ENCODE measurements at regions not wholly inside any gene's neighbourhood (a gene's known extent, or its start where the extent isn't known, plus 50 kb on each side); places are given as distances from the start of the nearest gene placed in this dataset.

DNA sequence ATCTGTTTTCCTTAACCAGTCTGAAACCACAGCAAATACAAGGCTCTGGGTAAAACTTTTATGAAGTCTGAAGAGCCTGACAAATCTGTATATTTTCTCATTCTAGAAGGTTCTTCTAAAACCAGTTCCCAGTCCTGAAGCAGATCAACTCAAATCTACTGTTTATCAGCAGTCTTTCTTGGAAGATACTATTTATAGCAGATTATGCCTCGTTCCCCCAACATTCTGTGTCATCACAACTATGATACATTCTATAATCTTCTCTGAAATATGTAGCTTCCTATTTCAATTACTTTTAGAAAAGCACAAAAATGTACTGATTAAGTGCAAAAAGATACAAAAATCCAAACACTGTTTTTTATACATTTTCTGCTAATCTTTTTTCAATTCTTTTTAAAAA, 67.5 kb downstream of the NIBAN1 start:
- Histone ChIP-seq H2AFZ (ENCODE audit: low read length) (no peak overlapping the region), H3K36me3 (replicated peaks in 1 of 2; ENCODE audit: control insufficient read depth in 1 of 2, insufficient read depth in 2 of 2, low read length in 2 of 2) (no peaks in the 10 kb centered on the region), H4K20me1 (ENCODE audit: insufficient read depth, low read length) (no peaks in the 10 kb centered on the region), H3K27me3 (ENCODE audit: control insufficient read depth in 1 of 2, insufficient read depth in 2 of 2, low read length in 2 of 2) (no peaks in the 10 kb centered on the region; a peak in 2 of 5 replicates), H3K4me2 (ENCODE audit: low read depth, low read length) (no peak overlapping the region), H3K4me3 (replicated peaks in 1 of 3; ENCODE audit: insufficient read depth in 1 of 3, low read depth in 2 of 3, low read length in 3 of 3) (no peak overlapping the region), H3K27ac (ENCODE audit: extremely low read length, insufficient read depth, low read length) (no peak overlapping the region), H3K79me2 (ENCODE audit: insufficient read depth, low read length) (no peaks in the 10 kb centered on the region), H3K9ac (ENCODE audit: insufficient read depth, low read depth, low read length) (no peak overlapping the region), H3K9me3 (ENCODE audit: low read length) (no peaks in the 10 kb centered on the region), H3K4me1 (ENCODE audit: insufficient read depth, low read length) (no peaks in the 10 kb centered on the region)
- ChIA-PET CTCF (ENCODE audit: low intra/inter-chr PET ratio, low total read pairs) (no interaction called here), POLR2A (no interaction called here)
- FAIRE-seq (no peak), ATAC-seq (no peak), DNase-seq (ENCODE audit: low spot score) (no peak)
- no TSS peak for BruUV-seq (replicated peaks)
- in situ Hi-C loops (cut with HindIII; ENCODE audit: extremely low pct_ligation_motif_present, low pct_unique_long_range_greater_than_20kb), result no loop called here
- WGBS (ENCODE audit: low lambda C conversion rate), result 0% methylated on average over 1 of the region's 1 CpG
- intact Hi-C loops (cut with micrococcal nuclease; ENCODE audit: unreplicated experiment), result no loop called here
- TF ChIP-seq CBX1 (IDR thresholded peaks at IDR 0.05; ENCODE audit: low read depth), result no peak
- TF ChIP-seq ZNF720 (CRISPR knock-in tag; IDR thresholded peaks at IDR 0.05), result no peak
- no peak for TF ChIP-seq NR2F2 (IDR thresholded peaks at IDR 0.05; ENCODE audit: borderline replicate concordance, low read depth)
- TF ChIP-seq ZNF558 (CRISPR knock-in tag; IDR thresholded peaks at IDR 0.05; ENCODE audit: borderline replicate concordance), result no peak
- no peak for TF ChIP-seq ZNF510 (CRISPR knock-in tag; IDR thresholded peaks at IDR 0.05; ENCODE audit: low read depth)
- TF ChIP-seq ZFYVE20 (CRISPR knock-in tag; IDR thresholded peaks at IDR 0.05; ENCODE audit: borderline replicate concordance, low read depth), result no peak
- no peak for TF ChIP-seq GPN1 (CRISPR knock-in tag; IDR thresholded peaks at IDR 0.05; ENCODE audit: borderline replicate concordance)
- TF ChIP-seq ZFAT (CRISPR knock-in tag; conservative IDR thresholded peaks at IDR 0.05), result no peak
- no peak for TF ChIP-seq RAD21 (CRISPR knock-in tag; IDR thresholded peaks at IDR 0.05)
- no peak for TF ChIP-seq MEF2D (CRISPR knock-in tag; IDR thresholded peaks at IDR 0.05)
- no peak for TF ChIP-seq ATF3 (CRISPR knock-in tag; IDR thresholded peaks at IDR 0.05)
- no peak for TF ChIP-seq CREB1 (IDR thresholded peaks at IDR 0.05)
- TF ChIP-seq CREB1 (CRISPR knock-in tag; IDR thresholded peaks at IDR 0.05), result no peak
- no peak for TF ChIP-seq ZBTB38 (CRISPR knock-in tag; IDR thresholded peaks at IDR 0.05)
- TF ChIP-seq TRIM22 (IDR thresholded peaks at IDR 0.05), result no peak
- no peak for TF ChIP-seq PAXIP1 (CRISPR knock-in tag; conservative IDR thresholded peaks at IDR 0.05)
- TF ChIP-seq ZNF282 (IDR thresholded peaks at IDR 0.05; ENCODE audit: partially characterized antibody), result no peak
- TF ChIP-seq, protein P1, sequence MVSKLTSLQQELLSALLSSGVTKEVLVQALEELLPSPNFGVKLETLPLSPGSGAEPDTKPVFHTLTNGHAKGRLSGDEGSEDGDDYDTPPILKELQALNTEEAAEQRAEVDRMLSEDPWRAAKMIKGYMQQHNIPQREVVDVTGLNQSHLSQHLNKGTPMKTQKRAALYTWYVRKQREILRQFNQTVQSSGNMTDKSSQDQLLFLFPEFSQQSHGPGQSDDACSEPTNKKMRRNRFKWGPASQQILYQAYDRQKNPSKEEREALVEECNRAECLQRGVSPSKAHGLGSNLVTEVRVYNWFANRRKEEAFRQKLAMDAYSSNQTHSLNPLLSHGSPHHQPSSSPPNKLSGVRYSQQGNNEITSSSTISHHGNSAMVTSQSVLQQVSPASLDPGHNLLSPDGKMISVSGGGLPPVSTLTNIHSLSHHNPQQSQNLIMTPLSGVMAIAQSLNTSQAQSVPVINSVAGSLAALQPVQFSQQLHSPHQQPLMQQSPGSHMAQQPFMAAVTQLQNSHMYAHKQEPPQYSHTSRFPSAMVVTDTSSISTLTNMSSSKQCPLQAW (CRISPR knock-in tag; IDR thresholded peaks at IDR 0.05), result no peak
- no peak for TF ChIP-seq PHB2 (IDR thresholded peaks at IDR 0.05; ENCODE audit: partially characterized antibody)
